OCI-LY1 (cell line): ENCODE measurements at regions not wholly inside any gene's neighbourhood (a gene's known extent, or its start where the extent isn't known, plus 50 kb on each side); places are given as distances from the start of the nearest gene placed in this dataset.

Experiments used
- H2AFZ ChIP-seq: fragments of 200-600 bp; sonication (generic), shearing (Covaris generic); 2 replicates; pipeline ENCODE4 v1.6.0; 2014; ENCODE audit warnings: antibody characterized with exemption, mild to moderate bottlenecking, low read length
- H3F3A ChIP-seq: fragments of 200-600 bp; sonication (generic), shearing (Covaris generic); 2 replicates; pipeline ENCODE4 v1.6.0; 2014; ENCODE audit warnings: mild to moderate bottlenecking, antibody characterized with exemption, low read length, moderate library complexity; ENCODE audit not compliant: insufficient read depth
- H3K27ac ChIP-seq: fragments of 200-600 bp; sonication (generic); 2 replicates; pipeline ENCODE4 v1.5.1; 2014; ENCODE audit warnings: low read length, mixed run types, mild to moderate bottlenecking, low read depth; ENCODE audit not compliant: poor library complexity, severe bottlenecking
- H3K27me3 ChIP-seq: fragments of 200-600 bp; sonication (generic); 2 replicates; pipeline ENCODE4 v1.6.0; 2014; ENCODE audit warnings: antibody characterized with exemption, mild to moderate bottlenecking, low read length, moderate library complexity; ENCODE audit not compliant: insufficient read depth
- H3K36me3 ChIP-seq: fragments of 200-600 bp; sonication (generic); 2 replicates; pipeline ENCODE4 v1.6.1; 2014; ENCODE audit warnings: mild to moderate bottlenecking, antibody characterized with exemption, low read length, moderate library complexity, mixed read lengths; ENCODE audit not compliant: insufficient read depth
- H3K4me1 ChIP-seq: fragments of 200-600 bp; sonication (generic); 2 replicates; pipeline ENCODE4 v1.5.1; 2014; ENCODE audit warnings: mild to moderate bottlenecking, low read length, moderate library complexity; ENCODE audit not compliant: insufficient read depth, severe bottlenecking
- H3K4me2 ChIP-seq: fragments of 200-600 bp; sonication (generic), shearing (Covaris generic); 2 replicates; pipeline ENCODE4 v1.6.1; 2014; ENCODE audit warnings: low read length
- H3K4me3 ChIP-seq: fragments of 200-600 bp; sonication (generic); 2 replicates; pipeline ENCODE4 v1.5.1; 2014; ENCODE audit warnings: low read length, low read depth, mild to moderate bottlenecking, mixed read lengths; ENCODE audit not compliant: poor library complexity, severe bottlenecking
- H3K79me2 ChIP-seq: fragments of 200-600 bp; shearing (Covaris generic); 2 replicates; pipeline ENCODE4 v1.6.1; 2016; ENCODE audit warnings: mixed run types, low read length, mixed read lengths; ENCODE audit not compliant: insufficient read depth
- H3K9ac ChIP-seq: fragments of 200-600 bp; sonication (generic), shearing (Covaris generic); 2 replicates; pipeline ENCODE4 v1.6.1; 2014; ENCODE audit warnings: mild to moderate bottlenecking, low read length, mixed read lengths
- H3K9me2 ChIP-seq: fragments of 200-600 bp; sonication (generic), shearing (Covaris generic); 2 replicates; pipeline ENCODE4 v1.6.1; 2014; ENCODE audit warnings: low read depth, mild to moderate bottlenecking, low read length, mixed read lengths
- H3K9me3 ChIP-seq: fragments of 200-600 bp; shearing (Covaris generic); 2 replicates; pipeline ENCODE4 v1.6.1; 2014; ENCODE audit warnings: low read length, mixed read lengths
- H4K20me1 ChIP-seq: fragments of 200-600 bp; sonication (generic), shearing (Covaris generic); 2 replicates; pipeline ENCODE4 v1.6.0; 2016; ENCODE audit warnings: mild to moderate bottlenecking, low read length; ENCODE audit not compliant: insufficient read depth
- CTCF ChIP-seq: fragments of 200-600 bp; sonication (generic), shearing (Covaris generic); IDR thresholded peaks from 2 replicates; pipeline ENCODE4 v1.5.1; 2017; ENCODE audit warnings: mild to moderate bottlenecking, antibody characterized with exemption, low read length, moderate library complexity, mixed read lengths
- EZH2 ChIP-seq: fragments of 200-600 bp; sonication (generic), shearing (Covaris generic); IDR thresholded peaks from 2 replicates; pipeline ENCODE4 v1.8.0; 2017; ENCODE audit warnings: borderline replicate concordance, mixed run types, mild to moderate bottlenecking, antibody characterized with exemption, low read length, moderate library complexity, mixed read lengths

GRCh38 chr2:186195696-186196095, 290.4 kb upstream of the ZC3H15 start:
- no peak for TF ChIP-seq EZH2
- TF ChIP-seq CTCF: no peak
- H3F3A ChIP-seq: no peaks in the 10 kb centered on the region
- no peak overlapping the region for H3K27ac ChIP-seq
- no peak overlapping the region for H3K4me2 ChIP-seq
- no peak overlapping the region for H2AFZ ChIP-seq
- no peaks in the 10 kb centered on the region for H4K20me1 ChIP-seq
- no peaks in the 10 kb centered on the region for H3K9me2 ChIP-seq
- H3K36me3 ChIP-seq: no peaks in the 10 kb centered on the region
- H3K79me2 ChIP-seq: no peaks in the 10 kb centered on the region
- no peak overlapping the region for H3K9ac ChIP-seq
- H3K4me1 ChIP-seq: no peaks in the 10 kb centered on the region
- no peaks in the 10 kb centered on the region for H3K27me3 ChIP-seq
- H3K9me3 ChIP-seq: no peaks in the 10 kb centered on the region
- no peak overlapping the region for H3K4me3 ChIP-seq

- Histone ChIP-seq H3K27me3 (no peaks in the 10 kb centered on the region), H2AFZ (no peak overlapping the region), H3K4me1 (no peaks in the 10 kb centered on the region), H3K9ac (no peak overlapping the region), H4K20me1 (no peaks in the 10 kb centered on the region), H3K4me2 (no peak overlapping the region), H3K79me2 (no peaks in the 10 kb centered on the region), H3K36me3 (no peaks in the 10 kb centered on the region), H3K9me2 (no peaks in the 10 kb centered on the region), H3F3A (no peaks in the 10 kb centered on the region), H3K27ac (no peak overlapping the region), H3K4me3 (no peak overlapping the region), H3K9me3 (no peaks in the 10 kb centered on the region)
- TF ChIP-seq EZH2 (no peak), CTCF (no peak)
Measured at GRCh38 chr2:186197955-186198354, 288.1 kb upstream of the ZC3H15 start.

- Histone ChIP-seq H3K9me2 (no peaks in the 10 kb centered on the region), H4K20me1 (no peaks in the 10 kb centered on the region), H3K4me3 (no peak overlapping the region), H3K9ac (no peak overlapping the region), H3K9me3 (no peaks in the 10 kb centered on the region), H2AFZ (no peak overlapping the region), H3K79me2 (no peaks in the 10 kb centered on the region), H3F3A (no peaks in the 10 kb centered on the region), H3K36me3 (no peaks in the 10 kb centered on the region), H3K27me3 (no peaks in the 10 kb centered on the region), H3K4me2 (no peak overlapping the region), H3K27ac (no peak overlapping the region), H3K4me1 (no peaks in the 10 kb centered on the region)
- no peak for TF ChIP-seq EZH2
- no peak for TF ChIP-seq CTCF
Measured at GRCh38 chr2:186199029-186199428, 287.0 kb upstream of the ZC3H15 start.
